ENCODE measurements at regions not wholly inside any gene's neighbourhood (a gene's known extent, or its start where the extent isn't known, plus 50 kb on each side); places are given as distances from the start of the nearest gene placed in this dataset.

DNA sequence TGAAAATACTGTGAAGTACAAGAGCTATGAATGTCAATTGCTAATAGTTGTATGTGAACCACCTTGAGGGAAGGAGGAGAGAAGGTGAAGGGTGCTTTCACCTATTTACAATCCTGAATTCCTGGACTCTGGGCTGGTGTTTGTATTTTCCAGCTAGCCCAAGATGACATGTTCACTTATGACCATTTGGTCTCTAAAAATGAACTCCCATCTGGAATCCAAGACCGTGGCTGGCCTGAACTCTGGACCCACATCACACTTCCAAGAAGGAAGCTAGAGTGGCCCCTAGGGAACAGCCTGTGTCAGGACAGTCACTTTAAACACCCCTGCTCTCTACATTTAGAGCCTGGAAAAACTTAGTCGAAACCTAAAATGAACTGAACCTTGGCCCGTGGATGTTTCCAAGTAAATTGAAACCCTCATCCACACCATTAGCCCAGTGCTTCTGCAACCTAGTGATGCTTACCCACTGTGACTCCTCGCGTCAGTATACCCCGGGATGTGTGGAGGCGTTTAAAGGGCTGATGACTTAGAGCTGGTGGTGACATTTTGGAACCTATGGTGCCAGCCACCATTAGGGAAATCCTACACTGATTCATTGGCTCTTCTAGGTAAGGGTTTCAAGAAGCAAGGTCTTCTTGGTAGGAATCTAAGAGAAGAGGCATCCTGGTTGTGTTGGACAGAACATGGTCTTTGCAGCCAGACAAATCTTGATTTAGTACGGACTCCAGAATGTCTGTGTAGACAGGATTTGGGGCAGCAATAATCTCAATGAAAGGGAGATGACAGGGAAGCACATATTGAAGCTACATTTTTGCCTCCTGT lies 171.5 kb upstream of the IRF2BP2 start (continued):
- TF ChIP-seq, protein P1, sequence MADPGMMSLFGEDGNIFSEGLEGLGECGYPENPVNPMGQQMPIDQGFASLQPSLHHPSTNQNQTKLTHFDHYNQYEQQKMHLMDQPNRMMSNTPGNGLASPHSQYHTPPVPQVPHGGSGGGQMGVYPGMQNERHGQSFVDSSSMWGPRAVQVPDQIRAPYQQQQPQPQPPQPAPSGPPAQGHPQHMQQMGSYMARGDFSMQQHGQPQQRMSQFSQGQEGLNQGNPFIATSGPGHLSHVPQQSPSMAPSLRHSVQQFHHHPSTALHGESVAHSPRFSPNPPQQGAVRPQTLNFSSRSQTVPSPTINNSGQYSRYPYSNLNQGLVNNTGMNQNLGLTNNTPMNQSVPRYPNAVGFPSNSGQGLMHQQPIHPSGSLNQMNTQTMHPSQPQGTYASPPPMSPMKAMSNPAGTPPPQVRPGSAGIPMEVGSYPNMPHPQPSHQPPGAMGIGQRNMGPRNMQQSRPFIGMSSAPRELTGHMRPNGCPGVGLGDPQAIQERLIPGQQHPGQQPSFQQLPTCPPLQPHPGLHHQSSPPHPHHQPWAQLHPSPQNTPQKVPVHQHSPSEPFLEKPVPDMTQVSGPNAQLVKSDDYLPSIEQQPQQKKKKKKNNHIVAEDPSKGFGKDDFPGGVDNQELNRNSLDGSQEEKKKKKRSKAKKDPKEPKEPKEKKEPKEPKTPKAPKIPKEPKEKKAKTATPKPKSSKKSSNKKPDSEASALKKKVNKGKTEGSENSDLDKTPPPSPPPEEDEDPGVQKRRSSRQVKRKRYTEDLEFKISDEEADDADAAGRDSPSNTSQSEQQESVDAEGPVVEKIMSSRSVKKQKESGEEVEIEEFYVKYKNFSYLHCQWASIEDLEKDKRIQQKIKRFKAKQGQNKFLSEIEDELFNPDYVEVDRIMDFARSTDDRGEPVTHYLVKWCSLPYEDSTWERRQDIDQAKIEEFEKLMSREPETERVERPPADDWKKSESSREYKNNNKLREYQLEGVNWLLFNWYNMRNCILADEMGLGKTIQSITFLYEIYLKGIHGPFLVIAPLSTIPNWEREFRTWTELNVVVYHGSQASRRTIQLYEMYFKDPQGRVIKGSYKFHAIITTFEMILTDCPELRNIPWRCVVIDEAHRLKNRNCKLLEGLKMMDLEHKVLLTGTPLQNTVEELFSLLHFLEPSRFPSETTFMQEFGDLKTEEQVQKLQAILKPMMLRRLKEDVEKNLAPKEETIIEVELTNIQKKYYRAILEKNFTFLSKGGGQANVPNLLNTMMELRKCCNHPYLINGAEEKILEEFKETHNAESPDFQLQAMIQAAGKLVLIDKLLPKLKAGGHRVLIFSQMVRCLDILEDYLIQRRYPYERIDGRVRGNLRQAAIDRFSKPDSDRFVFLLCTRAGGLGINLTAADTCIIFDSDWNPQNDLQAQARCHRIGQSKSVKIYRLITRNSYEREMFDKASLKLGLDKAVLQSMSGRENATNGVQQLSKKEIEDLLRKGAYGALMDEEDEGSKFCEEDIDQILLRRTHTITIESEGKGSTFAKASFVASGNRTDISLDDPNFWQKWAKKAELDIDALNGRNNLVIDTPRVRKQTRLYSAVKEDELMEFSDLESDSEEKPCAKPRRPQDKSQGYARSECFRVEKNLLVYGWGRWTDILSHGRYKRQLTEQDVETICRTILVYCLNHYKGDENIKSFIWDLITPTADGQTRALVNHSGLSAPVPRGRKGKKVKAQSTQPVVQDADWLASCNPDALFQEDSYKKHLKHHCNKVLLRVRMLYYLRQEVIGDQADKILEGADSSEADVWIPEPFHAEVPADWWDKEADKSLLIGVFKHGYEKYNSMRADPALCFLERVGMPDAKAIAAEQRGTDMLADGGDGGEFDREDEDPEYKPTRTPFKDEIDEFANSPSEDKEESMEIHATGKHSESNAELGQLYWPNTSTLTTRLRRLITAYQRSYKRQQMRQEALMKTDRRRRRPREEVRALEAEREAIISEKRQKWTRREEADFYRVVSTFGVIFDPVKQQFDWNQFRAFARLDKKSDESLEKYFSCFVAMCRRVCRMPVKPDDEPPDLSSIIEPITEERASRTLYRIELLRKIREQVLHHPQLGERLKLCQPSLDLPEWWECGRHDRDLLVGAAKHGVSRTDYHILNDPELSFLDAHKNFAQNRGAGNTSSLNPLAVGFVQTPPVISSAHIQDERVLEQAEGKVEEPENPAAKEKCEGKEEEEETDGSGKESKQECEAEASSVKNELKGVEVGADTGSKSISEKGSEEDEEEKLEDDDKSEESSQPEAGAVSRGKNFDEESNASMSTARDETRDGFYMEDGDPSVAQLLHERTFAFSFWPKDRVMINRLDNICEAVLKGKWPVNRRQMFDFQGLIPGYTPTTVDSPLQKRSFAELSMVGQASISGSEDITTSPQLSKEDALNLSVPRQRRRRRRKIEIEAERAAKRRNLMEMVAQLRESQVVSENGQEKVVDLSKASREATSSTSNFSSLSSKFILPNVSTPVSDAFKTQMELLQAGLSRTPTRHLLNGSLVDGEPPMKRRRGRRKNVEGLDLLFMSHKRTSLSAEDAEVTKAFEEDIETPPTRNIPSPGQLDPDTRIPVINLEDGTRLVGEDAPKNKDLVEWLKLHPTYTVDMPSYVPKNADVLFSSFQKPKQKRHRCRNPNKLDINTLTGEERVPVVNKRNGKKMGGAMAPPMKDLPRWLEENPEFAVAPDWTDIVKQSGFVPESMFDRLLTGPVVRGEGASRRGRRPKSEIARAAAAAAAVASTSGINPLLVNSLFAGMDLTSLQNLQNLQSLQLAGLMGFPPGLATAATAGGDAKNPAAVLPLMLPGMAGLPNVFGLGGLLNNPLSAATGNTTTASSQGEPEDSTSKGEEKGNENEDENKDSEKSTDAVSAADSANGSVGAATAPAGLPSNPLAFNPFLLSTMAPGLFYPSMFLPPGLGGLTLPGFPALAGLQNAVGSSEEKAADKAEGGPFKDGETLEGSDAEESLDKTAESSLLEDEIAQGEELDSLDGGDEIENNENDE (IDR thresholded peaks at IDR 0.05; ENCODE audit: low read depth, low read length), result no peak
- TF ChIP-seq ILF3 (IDR thresholded peaks at IDR 0.05; ENCODE audit: borderline replicate concordance), result no peak

Measured in K562 (cell line).